Uterus (tissue), 3 donors: ENCODE measurements at regions not wholly inside any gene's neighbourhood (a gene's known extent, or its start where the extent isn't known, plus 50 kb on each side); places are given as distances from the start of the nearest gene placed in this dataset.
A peak's percentile ranks its signal among the peaks of the same experiment; 100 is the strongest.

Experiments
- DNase-seq, 2 donors: peaks; one replicate each; pipeline ENCODE4 v3.0.0-alpha.2; 2019 to 2020
- H3K27ac ChIP-seq, 2 donors: fragments of 200-600 bp; sonication (generic); 1 replicate in 1 of 2; 2 replicates in 1 of 2; pipeline ENCODE4 v1.5.1; 2016 to 2018
- H3K27me3 ChIP-seq, 2 donors: fragments of 200-600 bp; sonication (generic); one replicate each; pipeline ENCODE4 v1.5.1; 2018 to 2019; ENCODE audit warnings: control low read depth in 1 of 2
- H3K36me3 ChIP-seq, 2 donors: fragments of 200-600 bp; sonication (generic); one replicate each; pipeline ENCODE4 v1.5.1; 2019; ENCODE audit warnings: control low read depth in 1 of 2
- H3K4me1 ChIP-seq, 2 donors: fragments of 200-600 bp; sonication (generic); one replicate each; pipeline ENCODE4 v1.5.1; 2018 to 2019; ENCODE audit warnings: control low read depth in 1 of 2
- H3K4me3 ChIP-seq, 2 donors: fragments of 200-600 bp; sonication (generic); 1 replicate in 1 of 2; 2 replicates in 1 of 2; pipeline ENCODE4 v1.5.1; 2018 to 2019; ENCODE audit warnings: mild to moderate bottlenecking in 1 of 2
- H3K9me3 ChIP-seq, 2 donors: fragments of 200-600 bp; sonication (generic); one replicate each; pipeline ENCODE4 v1.5.1; 2019; ENCODE audit warnings: control low read depth in 1 of 2
- CTCF ChIP-seq, 4 experiments: fragments of 200-600 bp in 2 of 4; fragments of 450-650 bp in 2 of 4; sonication (generic) in 2 of 4; IDR thresholded peaks; one replicate each; pipeline ENCODE4 v1.5.1; 2016 to 2019; ENCODE audit warnings: antibody characterized with exemption in 4 of 4, mild to moderate bottlenecking in 2 of 4, moderate library complexity in 1 of 4
- POLR2A ChIP-seq, 2 donors: fragments of 450-650 bp; IDR thresholded peaks; one replicate each; pipeline ENCODE4 v1.6.1; 2016; ENCODE audit warnings: antibody characterized with exemption in 2 of 2, mild to moderate bottlenecking in 1 of 2, moderate library complexity in 1 of 2
- intact Hi-C: fragments of 100-400 bp; cut with DNase I; formaldehyde crosslinking; loops from one replicate; pipeline ENCODE4 v1.15.1; 2023; ENCODE audit warnings: low total_unique reads
- donor health status: DM: yes; HTN: yes; CAD: no.

DNA sequence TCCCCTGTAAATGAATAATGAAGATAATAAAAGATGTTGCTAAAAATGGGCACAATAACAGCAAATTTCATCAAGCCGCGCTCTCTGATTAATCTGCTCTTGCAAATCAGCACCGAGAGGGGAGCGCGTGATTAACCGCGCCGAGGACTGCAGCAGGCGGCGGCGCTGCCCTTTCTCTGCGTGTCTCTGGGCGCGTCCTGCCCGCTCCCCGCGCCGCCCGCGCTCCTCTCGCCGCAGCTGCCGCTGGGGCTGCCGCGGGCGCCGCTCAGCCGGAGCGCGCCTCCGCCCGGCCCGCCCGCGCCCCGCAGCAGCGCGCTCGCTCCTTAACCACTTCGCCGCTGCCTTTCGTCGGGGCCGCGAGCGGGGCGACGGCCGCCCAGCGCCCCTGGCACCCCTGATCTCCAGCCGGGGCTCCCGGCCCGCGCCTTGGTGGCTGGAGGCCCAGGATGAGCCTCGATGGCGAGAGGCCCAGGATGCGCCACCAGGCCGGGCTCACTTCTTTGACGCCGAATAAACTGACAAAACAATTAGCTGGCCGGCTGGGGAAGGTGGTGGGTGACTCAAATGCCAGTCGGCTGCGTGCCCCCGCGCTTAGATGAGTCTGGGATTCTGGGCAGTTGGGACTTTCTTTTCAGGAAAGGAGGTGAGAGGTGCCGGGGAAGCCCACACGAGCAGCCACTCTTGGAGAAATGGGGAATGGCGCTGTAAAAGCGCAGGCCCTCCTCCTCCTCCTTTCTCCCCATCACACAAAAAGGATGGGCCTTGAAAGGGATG is 221.4 kb upstream of the PKN2 start:
- Histone ChIP-seq H3K27me3 (no peaks in the 10 kb centered on the region), H3K9me3 (no peaks in the 10 kb centered on the region), H3K4me3 (peak overlapping the region; percentile 16 to 48), H3K36me3 (no peaks in the 10 kb centered on the region), H3K27ac (peak overlapping the region; percentile 73 to 75), H3K4me1 (no peaks in the 10 kb centered on the region)
- intact Hi-C loops: no loop called here
- peak in 1 of 2 donors; percentile 16 for DNase-seq
- TF ChIP-seq POLR2A (IDR thresholded peaks at IDR 0.05): no peak
- peak in 1 of 4 experiments; percentile 8 for TF ChIP-seq CTCF (IDR thresholded peaks at IDR 0.05)

- intact Hi-C loops: no loop called here
- no peak for DNase-seq
- no peaks in the 10 kb centered on the region for H3K36me3 ChIP-seq
- no peaks in the 10 kb centered on the region for H3K9me3 ChIP-seq
- no peaks in the 10 kb centered on the region for H3K27me3 ChIP-seq
- peak overlapping the region in 1 of 2 donors; percentile 48 for H3K4me3 ChIP-seq
- peak overlapping the region; percentile 73 to 75 for H3K27ac ChIP-seq
- no peaks in the 10 kb centered on the region for H3K4me1 ChIP-seq
- TF ChIP-seq POLR2A (IDR thresholded peaks at IDR 0.05): no peak
- no peak for TF ChIP-seq CTCF (IDR thresholded peaks at IDR 0.05)
These were observed 220.6 kb upstream of the PKN2 start for GRCh38 chr1:88463401-88463985.

DNA sequence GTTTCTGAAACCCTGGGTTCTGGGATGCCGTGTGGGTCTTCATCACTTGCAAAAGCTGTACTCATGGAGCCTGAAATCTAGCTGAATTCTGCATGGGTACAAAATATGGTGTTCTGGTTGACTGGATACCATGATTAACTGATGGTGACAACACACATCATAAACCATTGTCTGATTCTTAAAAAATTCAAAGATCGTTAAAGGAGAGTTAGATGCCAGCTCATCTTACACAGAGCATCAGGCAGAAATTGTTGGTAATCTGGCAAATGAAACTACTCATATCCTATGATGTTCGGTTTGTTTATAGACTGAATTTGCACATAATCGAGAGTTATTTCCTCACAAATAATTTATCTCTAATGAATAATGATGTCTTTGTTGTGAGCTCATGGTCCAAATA is 218.1 kb upstream of the PKN2 start:
- intact Hi-C loops: no loop called here
- Histone ChIP-seq H3K36me3 (no peaks in the 10 kb centered on the region), H3K9me3 (no peaks in the 10 kb centered on the region), H3K27me3 (no peaks in the 10 kb centered on the region), H3K4me1 (no peaks in the 10 kb centered on the region), H3K27ac (no peak overlapping the region), H3K4me3 (no peak overlapping the region)
- TF ChIP-seq CTCF (IDR thresholded peaks at IDR 0.05): no peak
- no peak for TF ChIP-seq POLR2A (IDR thresholded peaks at IDR 0.05)
- DNase-seq: no peak

DNA sequence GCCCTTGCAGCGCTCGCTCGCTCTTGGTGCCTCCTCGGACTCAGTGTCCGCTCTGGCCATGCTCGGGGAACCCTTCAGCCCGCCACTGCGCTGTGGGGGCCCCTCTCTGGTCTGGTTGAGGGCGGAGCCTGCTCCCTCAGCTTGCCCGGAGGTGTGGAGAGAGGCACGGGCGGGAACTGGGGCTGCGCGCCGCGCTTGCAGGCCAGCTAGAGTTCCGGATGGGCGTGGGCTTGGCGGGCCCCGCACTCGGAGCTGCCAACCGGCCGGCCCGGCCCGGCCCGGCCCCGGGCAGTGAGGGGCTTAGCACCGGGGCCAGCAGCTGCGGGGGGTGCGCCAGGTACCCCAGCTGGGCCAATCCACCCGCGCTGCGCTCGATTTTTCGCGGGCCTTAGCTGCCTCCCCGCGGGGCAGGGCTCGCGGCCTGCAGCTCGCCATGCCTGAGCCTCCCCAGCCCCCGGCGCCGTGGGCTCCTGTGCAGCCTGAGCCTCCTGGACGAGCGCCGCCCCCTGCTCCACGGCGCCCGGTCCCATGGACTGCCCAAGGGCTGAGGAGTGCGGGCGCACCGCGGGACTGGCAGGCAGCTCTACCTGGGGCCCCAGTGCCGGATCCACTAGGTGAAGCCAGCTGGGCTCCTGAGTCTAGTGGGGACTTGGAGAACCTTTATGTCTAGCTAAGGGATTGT is 217.0 kb upstream of the PKN2 start:
- Histone ChIP-seq H3K4me3 (no peak overlapping the region), H3K4me1 (no peaks in the 10 kb centered on the region), H3K36me3 (no peaks in the 10 kb centered on the region), H3K27me3 (no peaks in the 10 kb centered on the region), H3K27ac (no peak overlapping the region), H3K9me3 (no peaks in the 10 kb centered on the region)
- TF ChIP-seq POLR2A (IDR thresholded peaks at IDR 0.05): no peak
- no peak for TF ChIP-seq CTCF (IDR thresholded peaks at IDR 0.05)
- no peak for DNase-seq
- intact Hi-C loops: no loop called here

DNA sequence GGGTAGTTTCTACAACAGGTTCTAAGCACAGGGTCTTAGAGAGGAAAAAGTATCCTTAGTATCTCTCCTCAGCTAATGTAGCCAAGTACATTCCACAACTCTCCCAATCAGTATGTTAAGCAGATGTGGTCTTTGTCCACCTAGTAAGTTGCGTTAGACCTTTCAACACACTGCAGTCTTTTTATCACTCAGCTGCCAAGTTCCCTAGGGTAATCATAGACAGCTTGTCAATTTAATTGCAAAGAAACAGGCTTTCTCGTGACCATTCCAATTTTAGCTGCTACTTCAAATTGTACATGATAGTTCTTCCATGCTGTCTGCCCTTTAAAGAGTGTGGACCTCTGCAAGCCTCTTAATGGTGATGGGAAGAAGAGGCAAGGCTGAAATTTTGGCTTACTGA is 211.8 kb upstream of the PKN2 start:
- intact Hi-C loops: no loop called here
- H3K4me1 ChIP-seq: no peaks in the 10 kb centered on the region
- DNase-seq: no peak
- H3K27me3 ChIP-seq: no peaks in the 10 kb centered on the region
- no peak overlapping the region for H3K4me3 ChIP-seq
- TF ChIP-seq CTCF (IDR thresholded peaks at IDR 0.05) (no peak), POLR2A (IDR thresholded peaks at IDR 0.05) (no peak)
- no peak overlapping the region for H3K27ac ChIP-seq
- no peaks in the 10 kb centered on the region for H3K9me3 ChIP-seq
- H3K36me3 ChIP-seq: no peaks in the 10 kb centered on the region
